ENCODE measurements at regions not wholly inside any gene's neighbourhood (a gene's known extent, or its start where the extent isn't known, plus 50 kb on each side); places are given as distances from the start of the nearest gene placed in this dataset.

DNA sequence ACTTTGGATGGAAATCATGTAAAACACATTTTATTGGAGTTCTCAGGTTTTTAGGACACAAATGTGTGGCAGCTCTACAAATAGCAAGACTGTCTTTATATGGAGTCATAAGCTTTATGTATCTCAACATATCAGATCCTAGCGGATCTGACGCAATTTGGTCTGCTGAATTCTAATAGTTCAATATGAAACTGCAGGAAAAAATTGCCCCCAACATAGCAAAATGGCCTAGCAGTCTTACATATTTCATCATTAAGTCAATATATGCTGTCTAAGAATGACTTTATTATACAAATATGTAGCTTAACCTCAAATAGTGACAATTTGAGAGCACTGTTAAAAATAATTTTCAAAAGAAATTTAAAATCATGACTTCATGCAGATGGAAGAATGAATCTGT lies 244.3 kb downstream of the TAF11L14 start:
- no peak for DNase-seq (ENCODE audit: low read depth)
- no peak overlapping the region for H3K4me3 ChIP-seq (ENCODE audit: low read depth, low read length)
- TF ChIP-seq, protein P1, sequence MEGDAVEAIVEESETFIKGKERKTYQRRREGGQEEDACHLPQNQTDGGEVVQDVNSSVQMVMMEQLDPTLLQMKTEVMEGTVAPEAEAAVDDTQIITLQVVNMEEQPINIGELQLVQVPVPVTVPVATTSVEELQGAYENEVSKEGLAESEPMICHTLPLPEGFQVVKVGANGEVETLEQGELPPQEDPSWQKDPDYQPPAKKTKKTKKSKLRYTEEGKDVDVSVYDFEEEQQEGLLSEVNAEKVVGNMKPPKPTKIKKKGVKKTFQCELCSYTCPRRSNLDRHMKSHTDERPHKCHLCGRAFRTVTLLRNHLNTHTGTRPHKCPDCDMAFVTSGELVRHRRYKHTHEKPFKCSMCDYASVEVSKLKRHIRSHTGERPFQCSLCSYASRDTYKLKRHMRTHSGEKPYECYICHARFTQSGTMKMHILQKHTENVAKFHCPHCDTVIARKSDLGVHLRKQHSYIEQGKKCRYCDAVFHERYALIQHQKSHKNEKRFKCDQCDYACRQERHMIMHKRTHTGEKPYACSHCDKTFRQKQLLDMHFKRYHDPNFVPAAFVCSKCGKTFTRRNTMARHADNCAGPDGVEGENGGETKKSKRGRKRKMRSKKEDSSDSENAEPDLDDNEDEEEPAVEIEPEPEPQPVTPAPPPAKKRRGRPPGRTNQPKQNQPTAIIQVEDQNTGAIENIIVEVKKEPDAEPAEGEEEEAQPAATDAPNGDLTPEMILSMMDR (IDR thresholded peaks at IDR 0.05; ENCODE audit: insufficient read depth, low read length) = no peak

DNA sequence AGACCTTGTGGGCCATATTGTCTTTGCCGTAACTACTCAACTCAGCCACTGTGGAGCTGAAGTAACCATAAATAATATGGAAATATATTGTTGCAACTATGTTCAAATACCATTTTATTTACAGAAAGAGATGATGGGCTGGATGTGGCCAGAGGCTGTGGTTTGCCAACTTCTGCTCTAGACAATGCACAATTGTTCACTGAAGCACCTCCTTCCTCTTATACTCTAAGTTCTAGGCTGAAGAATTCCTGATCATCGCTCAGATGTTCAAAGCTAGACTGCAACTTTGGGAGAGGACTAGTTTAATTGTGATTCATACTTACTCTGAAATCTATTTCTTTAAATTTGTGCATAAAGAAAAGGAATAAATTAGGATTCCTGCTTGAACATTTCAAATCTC lies 245.0 kb downstream of the TAF11L14 start:
- DNase-seq (ENCODE audit: low read depth) = no peak
- TF ChIP-seq, protein P1 (IDR thresholded peaks at IDR 0.05; ENCODE audit: insufficient read depth, low read length) = no peak
- no peak overlapping the region for H3K4me3 ChIP-seq (ENCODE audit: low read depth, low read length)

DNA sequence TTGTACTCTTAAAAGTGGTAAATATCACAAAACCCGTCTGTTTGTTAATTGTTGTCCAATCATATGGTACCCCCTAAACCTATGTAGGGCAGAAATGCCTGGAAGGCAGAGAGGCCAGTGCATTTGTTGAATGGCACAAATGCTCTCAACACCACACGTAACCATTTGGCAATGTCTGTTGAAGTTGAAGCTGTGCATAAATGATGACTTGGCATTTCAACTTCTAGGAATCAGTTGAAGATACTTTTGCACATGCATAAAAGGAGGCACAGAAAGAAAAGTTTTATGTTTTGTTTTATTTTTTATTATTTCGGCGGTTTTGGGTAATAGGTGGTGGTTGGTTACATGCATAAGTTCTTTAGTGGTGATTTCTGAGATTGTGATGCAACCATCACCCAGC lies 246.6 kb downstream of the TAF11L14 start:
- no peak for DNase-seq (ENCODE audit: low read depth)
- no peak overlapping the region for H3K4me3 ChIP-seq (ENCODE audit: low read depth, low read length)
- TF ChIP-seq, protein P1 (IDR thresholded peaks at IDR 0.05; ENCODE audit: insufficient read depth, low read length) = no peak

DNA sequence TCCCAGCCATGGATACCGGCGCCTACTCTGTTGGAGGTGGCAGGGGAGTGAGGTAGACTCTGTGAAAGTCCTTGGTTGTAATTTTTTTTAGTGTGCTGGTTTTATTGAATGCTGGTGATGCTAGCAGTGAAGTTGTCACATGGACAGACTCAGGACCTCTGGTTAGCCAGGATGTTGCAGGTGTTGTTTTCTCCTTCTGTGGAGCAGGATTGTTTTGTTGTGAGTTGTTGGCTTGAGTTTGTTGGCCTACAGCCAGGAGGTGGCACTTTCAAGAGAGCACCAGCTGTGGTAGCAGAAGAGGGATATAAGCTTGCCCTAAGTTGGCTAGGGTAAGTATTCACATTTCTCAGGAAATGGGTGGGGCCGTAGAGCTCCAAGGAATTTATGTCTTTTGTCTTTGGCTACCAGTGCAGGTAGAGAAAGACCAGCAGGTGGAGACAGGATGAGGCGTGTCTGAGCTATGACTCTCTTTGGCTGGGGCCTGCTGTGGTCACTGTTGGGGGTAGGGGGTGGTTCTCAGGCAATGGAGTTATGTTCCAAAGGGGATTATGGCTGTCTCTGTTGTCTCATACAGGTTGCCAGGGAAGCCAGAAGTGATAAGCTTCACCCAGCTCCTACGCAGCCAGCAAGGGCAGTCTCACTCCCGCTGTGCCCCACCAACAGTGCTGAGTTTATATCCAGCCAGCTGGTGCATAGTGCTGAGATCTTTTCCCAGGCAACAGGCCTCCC lies 248.7 kb downstream of the TAF11L14 start:
- TF ChIP-seq, protein P1 (IDR thresholded peaks at IDR 0.05; ENCODE audit: insufficient read depth, low read length) = no peak
- H3K4me3 ChIP-seq (ENCODE audit: low read depth, low read length) = no peak overlapping the region
- DNase-seq (ENCODE audit: low read depth) = no peak

DNA sequence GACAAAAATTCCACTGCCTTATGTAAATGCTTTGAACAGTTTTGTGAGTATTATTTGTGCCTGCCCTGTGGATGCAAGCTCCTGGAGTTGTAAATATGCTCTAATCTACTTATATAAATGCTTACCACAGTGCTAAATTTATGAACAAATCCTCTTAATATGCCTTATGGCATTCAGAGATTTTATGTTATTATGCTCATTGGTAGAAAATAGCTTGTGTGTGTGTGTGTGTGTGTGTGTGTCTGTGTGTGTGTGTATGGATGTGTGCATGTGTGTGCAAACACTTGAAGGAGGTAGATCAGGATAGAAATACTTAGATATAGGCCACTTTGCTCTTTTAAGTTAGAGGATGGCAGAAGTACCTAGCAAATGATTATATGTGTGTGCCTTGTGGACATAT lies 253.9 kb downstream of the TAF11L14 start:
- TF ChIP-seq, protein P1 (IDR thresholded peaks at IDR 0.05; ENCODE audit: insufficient read depth, low read length) = no peak

DNA sequence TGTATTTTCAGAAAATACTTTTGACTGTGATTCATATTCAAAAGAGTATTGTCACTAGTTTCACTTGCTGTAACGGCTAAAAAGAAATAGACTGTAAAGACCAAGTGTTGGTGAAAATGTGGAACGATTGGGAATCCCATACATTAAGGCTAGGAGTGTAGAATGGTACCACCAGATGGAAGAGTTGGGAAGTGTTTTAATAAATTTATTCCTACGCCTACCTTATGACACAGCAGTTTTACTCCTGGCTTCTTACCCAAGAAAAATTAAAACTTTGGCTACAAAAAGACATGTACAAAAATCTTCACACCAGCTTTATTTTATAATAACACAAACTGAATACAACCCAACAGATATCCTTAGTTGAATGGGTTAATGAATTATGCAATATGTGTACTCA lies 256.2 kb downstream of the TAF11L14 start:
- TF ChIP-seq, protein P1 (IDR thresholded peaks at IDR 0.05; ENCODE audit: insufficient read depth, low read length) = no peak
- H3K4me3 ChIP-seq (ENCODE audit: low read depth, low read length) = no peak overlapping the region
- no peak for DNase-seq (ENCODE audit: low read depth)

More for the DNA sequence above, 253.9 kb downstream of the TAF11L14 start:
- no peak for DNase-seq (ENCODE audit: low read depth)
- no peak overlapping the region for H3K4me3 ChIP-seq (ENCODE audit: low read depth, low read length)

DNA sequence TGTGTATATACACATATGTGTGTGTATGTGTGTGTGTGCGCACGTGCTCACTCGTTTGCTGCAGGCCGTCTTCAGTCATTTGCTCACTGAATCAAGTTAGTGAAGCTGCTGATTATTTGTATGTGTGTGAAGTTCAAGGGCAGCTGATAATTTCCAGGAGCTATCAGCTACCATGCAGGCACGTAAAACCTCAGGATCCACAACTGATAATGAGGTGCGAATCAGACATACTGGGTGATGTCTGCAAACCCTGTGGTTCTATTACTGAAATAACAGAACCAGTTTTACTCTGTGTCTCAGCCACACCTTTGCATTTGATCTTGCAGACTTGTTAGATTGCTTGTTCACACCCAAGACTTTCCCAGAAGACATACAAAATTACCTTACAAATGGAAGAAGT lies 257.6 kb downstream of the TAF11L14 start:
- TF ChIP-seq, protein P1 (IDR thresholded peaks at IDR 0.05; ENCODE audit: insufficient read depth, low read length) = no peak
- H3K4me3 ChIP-seq (ENCODE audit: low read depth, low read length) = no peak overlapping the region
- DNase-seq (ENCODE audit: low read depth) = no peak

All from fibroblast of the aortic adventitia (primary cell).